ENCODE measurements at regions not wholly inside any gene's neighbourhood (a gene's known extent, or its start where the extent isn't known, plus 50 kb on each side); places are given as distances from the start of the nearest gene placed in this dataset.

DNA sequence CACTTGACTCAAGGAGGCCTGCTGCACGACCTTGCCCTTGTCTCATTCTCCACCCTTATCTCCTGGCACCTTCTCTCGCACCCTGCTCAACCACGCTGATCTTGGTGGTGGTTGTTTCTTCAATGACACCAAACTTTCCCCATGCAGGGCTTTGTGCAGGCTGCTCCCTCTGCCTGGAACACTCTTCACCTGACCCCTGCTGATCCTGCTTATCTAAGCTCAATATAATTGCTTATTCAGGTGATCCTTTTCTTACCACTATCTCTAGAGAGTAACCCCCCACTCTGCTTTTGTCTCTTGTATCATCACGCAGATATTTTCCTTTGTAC lies 604.4 kb downstream of the BUD13 start:
- TF ChIP-seq POLR2A (IDR thresholded peaks at IDR 0.05) (no peak), CTCF (IDR thresholded peaks at IDR 0.05) (no peak)
- intact Hi-C loops (cut with DNase I): no loop called here
- DNase-seq: no peak
- 81 to 83% methylated on average over 4 of the region's 4 CpGs for WGBS, 2 donors
- peaks cover 0 to 2% (median 0%) of the 10 kb centered on the region in 4 donors for H3K27me3 ChIP-seq
- H3K36me3 ChIP-seq: no peaks in the 10 kb centered on the region
- no peak overlapping the region for H3K4me3 ChIP-seq
- H3K27ac ChIP-seq: no peak overlapping the region
- no peaks in the 10 kb centered on the region for H3K9me3 ChIP-seq
- no peaks in the 10 kb centered on the region for H3K4me1 ChIP-seq

DNA sequence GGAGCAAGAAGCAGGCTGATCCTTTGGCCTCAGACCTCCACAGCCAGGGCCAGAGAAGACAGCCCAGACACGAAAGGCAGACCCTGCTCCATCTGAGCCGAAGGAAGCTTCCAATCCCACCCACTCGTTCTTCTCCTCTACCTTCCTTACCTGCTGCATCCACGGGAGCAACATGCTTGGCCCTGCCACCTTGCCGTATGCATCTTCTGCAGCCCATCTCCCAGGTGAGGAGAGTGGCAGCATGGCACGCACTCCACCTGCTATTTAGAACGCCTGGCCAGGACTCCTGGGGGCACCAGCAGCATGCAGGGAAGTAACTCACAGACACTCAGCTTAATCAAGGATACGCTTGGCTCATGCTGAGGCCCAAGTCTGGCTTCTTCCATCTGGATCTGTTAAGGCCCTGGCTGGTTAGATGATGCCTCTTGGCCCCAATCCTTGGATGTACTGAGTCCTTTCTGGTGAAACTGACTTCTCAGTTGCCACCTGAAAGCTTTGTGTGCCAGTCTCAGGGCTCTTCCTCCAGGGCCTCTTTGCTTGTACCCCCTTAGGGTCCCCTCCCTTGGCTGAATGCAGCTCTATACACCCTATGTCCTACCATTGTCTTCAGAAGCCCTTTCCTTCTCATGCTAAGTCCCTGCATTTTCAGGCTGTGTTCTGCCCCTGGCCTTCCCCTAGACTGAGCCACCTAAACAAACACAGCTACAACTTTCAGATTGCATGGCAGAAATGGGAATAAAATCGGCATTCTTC lies 604.9 kb downstream of the BUD13 start:
- Histone ChIP-seq H3K9me3 (no peaks in the 10 kb centered on the region), H3K27me3 (peaks cover 0 to 4% (median 0%) of the 10 kb centered on the region in 4 donors), H3K4me1 (no peaks in the 10 kb centered on the region), H3K36me3 (no peaks in the 10 kb centered on the region), H3K4me3 (no peak overlapping the region), H3K27ac (no peak overlapping the region)
- no peak for DNase-seq
- TF ChIP-seq POLR2A (IDR thresholded peaks at IDR 0.05): no peak
- no peak for TF ChIP-seq CTCF (IDR thresholded peaks at IDR 0.05)
- WGBS, 2 donors: 81 to 87% methylated on average over 6 to 9 of the region's 9 CpGs
- intact Hi-C loops (cut with DNase I): no loop called here

- H3K27ac ChIP-seq: no peak overlapping the region
- no peaks in the 10 kb centered on the region for H3K36me3 ChIP-seq
- WGBS, 2 donors: 57 to 64% methylated on average over 8 to 9 of the region's 9 CpGs
- H3K9me3 ChIP-seq: no peaks in the 10 kb centered on the region
- DNase-seq: no peak
- TF ChIP-seq CTCF (IDR thresholded peaks at IDR 0.05) (no peak), POLR2A (IDR thresholded peaks at IDR 0.05) (no peak)
- H3K4me1 ChIP-seq: no peaks in the 10 kb centered on the region
- intact Hi-C loops (cut with DNase I): no loop called here
- peaks cover 0 to 4% (median 0%) of the 10 kb centered on the region in 4 donors for H3K27me3 ChIP-seq
- no peak overlapping the region for H3K4me3 ChIP-seq
Observed at GRCh38 chr11:116166573-116167465, 606.0 kb downstream of the BUD13 start.

DNA sequence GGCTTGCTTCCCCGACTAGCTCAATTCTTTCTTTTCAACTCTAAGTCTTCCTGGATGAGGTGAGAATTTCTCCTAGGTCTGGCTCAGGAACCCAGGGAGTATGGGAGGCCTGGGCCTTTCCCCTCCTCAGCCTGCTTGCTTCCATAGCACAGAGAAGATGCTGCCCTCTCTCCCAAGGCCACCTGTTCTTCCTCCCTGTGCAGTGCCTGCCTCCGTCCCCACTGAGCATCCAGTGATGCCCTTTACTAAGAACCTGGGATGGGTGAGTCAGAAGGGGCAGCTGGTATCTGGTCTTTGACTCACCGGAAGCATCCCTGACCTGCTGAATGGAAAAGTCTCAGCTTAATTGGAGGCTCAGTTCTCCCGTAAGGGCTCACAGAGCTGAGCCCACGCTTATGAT lies 607.9 kb downstream of the BUD13 start:
- peaks cover 0 to 4% (median 0%) of the 10 kb centered on the region in 4 donors for H3K27me3 ChIP-seq
- H3K36me3 ChIP-seq: no peaks in the 10 kb centered on the region
- H3K27ac ChIP-seq: no peak overlapping the region
- DNase-seq: no peak
- H3K4me1 ChIP-seq: no peaks in the 10 kb centered on the region
- no peak overlapping the region for H3K4me3 ChIP-seq
- TF ChIP-seq CTCF (IDR thresholded peaks at IDR 0.05): no peak
- TF ChIP-seq POLR2A (IDR thresholded peaks at IDR 0.05): no peak
- 58 to 90% methylated on average over 4 to 5 of the region's 5 CpGs for whole genome bisulfite sequencing, 2 donors
- H3K9me3 ChIP-seq: no peaks in the 10 kb centered on the region
- intact Hi-C loops (cut with DNase I): no loop called here

DNA sequence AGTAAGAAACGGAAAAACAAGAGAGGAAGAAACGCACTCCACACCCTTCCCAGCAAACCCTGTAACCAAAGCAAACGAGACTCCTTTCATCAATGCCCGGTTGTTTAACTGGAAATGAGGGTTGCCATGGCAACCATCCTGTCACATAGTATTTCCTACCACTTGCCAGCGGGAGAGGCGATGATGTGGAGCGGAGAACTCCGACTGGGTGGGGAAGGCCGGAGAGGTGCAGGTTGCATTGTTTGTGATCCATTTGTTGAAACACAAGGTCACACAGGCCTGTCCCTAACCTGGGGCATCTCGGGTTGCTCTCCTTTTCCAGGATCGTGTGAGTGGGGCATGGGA lies 609.9 kb downstream of the BUD13 start:
- intact Hi-C loops (cut with DNase I): no loop called here
- no peak overlapping the region for H3K27ac ChIP-seq
- DNase-seq: no peak
- H3K4me3 ChIP-seq: no peak overlapping the region
- no peaks in the 10 kb centered on the region for H3K4me1 ChIP-seq
- no peaks in the 10 kb centered on the region for H3K36me3 ChIP-seq
- WGBS, 2 donors: 21 to 45% methylated on average over 9 to 11 of the region's 11 CpGs
- peaks cover 0 to 4% (median 0%) of the 10 kb centered on the region in 4 donors for H3K27me3 ChIP-seq
- TF ChIP-seq POLR2A (IDR thresholded peaks at IDR 0.05) (no peak), CTCF (IDR thresholded peaks at IDR 0.05) (no peak)
- no peaks in the 10 kb centered on the region for H3K9me3 ChIP-seq

Data from esophagus squamous epithelium (tissue), 5 donors.